UCSD-AML1 (cell line): ENCODE measurements at regions not wholly inside any gene's neighbourhood (a gene's known extent, or its start where the extent isn't known, plus 50 kb on each side); places are given as distances from the start of the nearest gene placed in this dataset.

Experiments used
- DNase-seq: peaks from one replicate; lab custom pipeline; 2025; ENCODE audit not compliant: unreplicated experiment; lab: John Stamatoyannopoulos, UW

- no peak for DNase-seq
These were observed 108.6 kb upstream of the RUNX3 start for GRCh38 chr1:25038699-25039098.

- peak; percentile 51 for DNase-seq
These were observed 107.3 kb upstream of the RUNX3 start for GRCh38 chr1:25037174-25038074.

- no peak for DNase-seq
These were observed 106.1 kb upstream of the RUNX3 start for GRCh38 chr1:25036117-25036546.

DNA sequence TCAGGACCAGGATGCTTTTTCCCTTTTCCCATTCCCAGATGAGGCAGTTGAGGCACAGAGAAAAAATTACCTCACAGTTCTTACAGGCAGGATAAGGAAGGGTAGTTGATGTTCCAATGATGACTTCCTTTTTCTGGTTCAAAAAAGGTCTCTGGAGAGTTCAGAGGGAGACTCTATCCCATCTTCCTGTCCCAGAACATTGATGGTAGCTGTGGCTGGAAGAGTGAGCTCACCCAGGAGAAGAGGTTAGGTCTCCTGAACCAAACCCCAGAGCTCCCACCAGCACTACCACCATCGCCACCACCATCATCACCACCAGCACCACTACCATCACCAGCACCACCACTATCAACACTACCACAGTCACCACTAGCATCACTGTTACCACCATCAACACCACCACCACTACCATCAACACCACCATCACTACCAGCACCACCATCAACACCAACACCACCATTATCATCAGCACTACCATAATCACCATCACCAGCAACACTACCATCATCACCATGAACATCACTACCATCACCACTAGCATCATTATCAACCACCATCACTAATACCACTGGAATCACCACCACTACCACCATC, 105.5 kb upstream of the RUNX3 start:
- no peak for DNase-seq

- DNase-seq: no peak
These were observed 104.9 kb upstream of the RUNX3 start for GRCh38 chr1:25034736-25035522.

- peak; percentile 91 for DNase-seq
These were observed 104.0 kb upstream of the RUNX3 start for GRCh38 chr1:25033828-25034705.

GRCh38 chr1:25033030-25033827, 103.2 kb upstream of the RUNX3 start:
- DNase-seq: no peak

- DNase-seq: no peak
These were observed 102.0 kb upstream of the RUNX3 start for GRCh38 chr1:25031966-25032667.

GRCh38 chr1:25031601-25031965, 101.5 kb upstream of the RUNX3 start:
- DNase-seq: no peak

DNA sequence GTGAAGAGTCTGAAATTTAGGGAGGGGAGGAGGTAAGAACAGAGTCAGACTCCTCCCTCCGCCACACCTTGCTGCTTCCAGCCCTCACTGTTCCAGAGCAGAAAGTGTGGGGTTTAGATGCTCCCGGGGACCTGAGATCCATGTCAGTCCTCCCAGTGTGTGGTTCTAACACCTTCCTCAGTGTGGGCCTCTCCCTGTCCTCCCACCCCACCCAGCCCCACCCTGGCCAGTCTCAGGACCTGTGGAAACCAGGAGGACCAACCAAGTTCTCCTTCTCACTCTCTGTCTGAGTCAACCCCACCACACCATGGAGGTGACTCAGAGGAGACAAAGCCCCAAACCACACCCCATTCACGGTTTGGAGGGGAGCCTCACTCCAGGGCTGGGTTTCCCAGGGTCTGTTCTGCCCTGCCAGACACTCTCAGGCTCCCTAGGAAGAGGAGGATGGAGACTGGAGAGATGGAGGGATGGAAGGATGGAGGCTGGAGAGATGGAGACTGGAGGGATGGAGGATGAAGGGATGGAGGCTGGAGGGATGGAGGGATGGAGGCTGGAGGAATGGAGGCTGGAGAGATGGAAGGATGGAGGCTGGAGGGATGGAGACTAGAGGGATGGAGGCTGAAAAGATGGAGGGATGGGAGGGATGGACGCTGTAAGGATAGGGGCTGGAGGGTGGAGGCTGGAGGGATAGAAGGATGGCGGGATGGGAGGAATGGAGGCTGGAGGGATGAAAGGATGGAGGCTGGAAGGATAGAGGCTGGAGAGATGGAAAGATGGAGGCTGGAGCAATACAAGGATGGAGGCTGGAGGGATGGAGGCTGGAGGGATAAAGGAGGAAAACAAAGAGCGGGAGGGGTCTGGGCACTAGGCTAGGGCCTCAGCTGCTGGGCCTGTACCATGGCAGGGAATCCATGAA, 100.9 kb upstream of the RUNX3 start:
- DNase-seq: no peak

DNA sequence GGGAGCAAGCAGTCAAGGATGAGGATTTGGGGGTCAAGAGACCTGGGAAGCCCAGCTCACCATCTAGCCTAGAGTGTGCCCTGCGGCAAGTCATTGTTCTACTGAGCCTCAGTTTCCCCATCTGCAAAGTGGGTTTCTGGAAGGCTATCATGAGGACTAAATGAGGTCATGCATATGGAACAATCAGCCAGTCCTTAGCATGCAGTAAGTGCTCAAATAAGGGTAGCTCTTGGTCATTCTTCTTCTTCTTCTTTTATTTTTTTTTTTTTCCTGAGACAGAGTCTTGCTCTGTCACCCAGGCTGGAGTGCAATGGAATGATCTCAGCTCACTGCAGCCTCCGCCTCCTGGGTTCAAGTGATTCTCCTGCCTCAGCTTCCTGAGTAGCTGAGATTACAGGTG, 99.9 kb upstream of the RUNX3 start:
- no peak for DNase-seq

GRCh38 chr1:25028907-25029599, 99.0 kb upstream of the RUNX3 start:
- DNase-seq: no peak

DNA sequence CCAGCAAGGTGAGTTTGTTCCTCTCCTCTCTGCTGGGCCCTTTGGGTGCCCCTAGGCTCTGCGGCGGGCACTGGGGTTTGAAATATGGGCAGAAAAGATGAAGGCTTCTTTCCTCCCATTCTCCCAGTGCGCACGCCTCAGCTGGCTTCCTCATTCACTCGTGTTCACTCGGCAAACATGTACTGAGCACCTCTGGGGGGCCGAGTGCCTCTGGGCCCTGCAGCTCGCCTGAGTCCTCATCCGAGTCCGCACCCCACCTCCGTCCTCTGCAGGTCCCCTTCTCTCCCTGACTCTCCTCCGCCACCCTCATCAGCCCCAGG, 98.5 kb upstream of the RUNX3 start:
- DNase-seq: no peak

GRCh38 chr1:25027822-25028586, 97.9 kb upstream of the RUNX3 start:
- DNase-seq: no peak

DNA sequence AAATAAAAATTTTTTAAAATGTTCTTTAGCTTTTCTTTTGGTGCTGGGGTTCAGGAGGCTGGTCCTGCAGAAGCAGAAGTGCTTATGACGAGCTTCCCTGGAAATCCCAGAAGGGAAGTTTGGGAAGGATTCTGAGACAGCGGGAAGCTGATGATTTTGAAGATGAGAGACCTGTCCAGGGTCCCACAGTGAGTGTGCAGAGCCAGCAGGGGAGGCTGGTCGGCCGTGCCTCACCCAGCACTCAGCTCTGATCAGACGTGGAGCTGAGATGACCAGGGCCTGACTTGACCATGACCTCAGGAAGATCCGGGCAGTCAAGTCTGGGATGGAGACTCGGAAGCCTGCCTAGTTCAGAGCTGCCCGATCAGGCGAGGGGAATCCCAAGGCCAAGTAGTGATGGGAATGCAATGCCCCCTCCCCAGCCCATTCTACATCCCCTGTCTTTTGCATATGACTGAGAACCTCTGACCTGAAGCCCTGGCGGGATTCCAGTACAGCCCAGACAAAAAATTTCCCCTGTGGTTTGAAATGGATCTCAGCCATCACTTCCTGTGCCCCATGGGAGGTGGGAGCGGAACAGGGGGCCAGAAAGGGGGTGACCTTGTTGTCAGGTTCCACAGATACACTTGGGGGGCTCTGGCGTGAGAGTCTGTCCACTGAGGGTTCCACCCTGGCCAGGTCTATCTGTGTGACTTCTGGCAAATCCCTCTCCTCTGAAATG, 96.8 kb upstream of the RUNX3 start:
- DNase-seq: no peak

GRCh38 chr1:25026304-25026703, 96.2 kb upstream of the RUNX3 start:
- no peak for DNase-seq
